ENCODE measurements at regions not wholly inside any gene's neighbourhood (a gene's known extent, or its start where the extent isn't known, plus 50 kb on each side); places are given as distances from the start of the nearest gene placed in this dataset.

DNA sequence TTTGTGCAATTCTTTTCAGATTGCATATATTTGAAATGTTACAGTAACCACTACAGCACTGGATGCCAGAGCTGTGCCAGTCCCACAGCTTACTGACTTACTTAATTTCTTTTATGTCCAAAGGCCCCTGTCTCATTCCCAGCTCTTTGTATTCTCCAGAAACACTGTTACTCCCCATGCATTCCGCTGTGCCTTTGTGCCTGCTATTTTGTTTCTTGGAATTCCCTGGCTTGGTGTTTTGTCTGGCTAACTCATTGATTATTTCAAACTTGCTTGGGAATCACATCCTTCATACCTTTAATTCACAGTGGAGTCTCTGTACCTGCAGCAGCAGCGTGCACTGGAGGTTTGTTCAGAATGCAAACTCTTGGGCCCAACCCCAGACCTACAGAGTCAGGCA, 601.9 kb upstream of the DDX18 start:
- H3K79me2 ChIP-seq (ENCODE audit: insufficient read depth, low read length) = no peaks in the 10 kb centered on the region
- TF ChIP-seq EZH2 (IDR thresholded peaks at IDR 0.05; ENCODE audit: insufficient read depth, low read length) = no peak
- TF ChIP-seq CTCF (IDR thresholded peaks at IDR 0.05; ENCODE audit: insufficient read depth, low read depth, low read length) = no peak
- H4K20me1 ChIP-seq (ENCODE audit: insufficient read depth, low read length) = no peaks in the 10 kb centered on the region
- no peak overlapping the region for H3K4me3 Mint-ChIP-seq (ENCODE audit: unreplicated experiment)
- H3K4me2 ChIP-seq (ENCODE audit: low read length) = no peak overlapping the region
- FAIRE-seq = no peak
- H3K4me1 ChIP-seq (ENCODE audit: insufficient read depth, low read length) = no peaks in the 10 kb centered on the region
- H2AFZ ChIP-seq (ENCODE audit: low read depth, low read length) = no peak overlapping the region
- no peak for DNase-seq (ENCODE audit: low read depth)
- no peaks in the 10 kb centered on the region for H3K36me3 ChIP-seq (ENCODE audit: insufficient read depth, low read length)
- no peak overlapping the region for H3K27ac Mint-ChIP-seq (ENCODE audit: unreplicated experiment)
- H3K9me3 ChIP-seq (ENCODE audit: insufficient read depth, low read depth, low read length) = peaks cover 4% of the 10 kb centered on the region
- no peak overlapping the region for H3K27ac ChIP-seq (ENCODE audit: low read depth, low read length)
- H3K4me1 Mint-ChIP-seq (ENCODE audit: low read depth, unreplicated experiment) = no peaks in the 10 kb centered on the region
- H3K9me3 Mint-ChIP-seq (ENCODE audit: unreplicated experiment) = peaks cover 5% of the 10 kb centered on the region
- no peak overlapping the region for H3K4me3 ChIP-seq (ENCODE audit: insufficient read depth, low read depth, low read length)
- no peaks in the 10 kb centered on the region for H3K27me3 Mint-ChIP-seq (ENCODE audit: low read depth, unreplicated experiment)
- H3K9ac ChIP-seq (ENCODE audit: low read length) = no peak overlapping the region
- H3K36me3 Mint-ChIP-seq (ENCODE audit: low read depth, unreplicated experiment) = no peaks in the 10 kb centered on the region
- H3K27me3 ChIP-seq (ENCODE audit: insufficient read depth, low read length) = no peaks in the 10 kb centered on the region

- Mint-ChIP-seq H3K27ac (ENCODE audit: unreplicated experiment) (no peak overlapping the region), H3K27me3 (ENCODE audit: low read depth, unreplicated experiment) (no peaks in the 10 kb centered on the region), H3K9me3 (ENCODE audit: unreplicated experiment) (peaks cover 5% of the 10 kb centered on the region), H3K4me3 (ENCODE audit: unreplicated experiment) (no peak overlapping the region), H3K36me3 (ENCODE audit: low read depth, unreplicated experiment) (no peaks in the 10 kb centered on the region), H3K4me1 (ENCODE audit: low read depth, unreplicated experiment) (no peaks in the 10 kb centered on the region)
- Histone ChIP-seq H3K27me3 (ENCODE audit: insufficient read depth, low read length) (no peaks in the 10 kb centered on the region), H3K9ac (ENCODE audit: low read length) (no peak overlapping the region), H3K79me2 (ENCODE audit: insufficient read depth, low read length) (no peaks in the 10 kb centered on the region), H3K4me3 (ENCODE audit: insufficient read depth, low read depth, low read length) (no peak overlapping the region), H3K4me2 (ENCODE audit: low read length) (no peak overlapping the region), H4K20me1 (ENCODE audit: insufficient read depth, low read length) (no peaks in the 10 kb centered on the region), H3K27ac (ENCODE audit: low read depth, low read length) (no peak overlapping the region), H2AFZ (ENCODE audit: low read depth, low read length) (no peak overlapping the region), H3K36me3 (ENCODE audit: insufficient read depth, low read length) (no peaks in the 10 kb centered on the region), H3K9me3 (ENCODE audit: insufficient read depth, low read depth, low read length) (peaks cover 4% of the 10 kb centered on the region), H3K4me1 (ENCODE audit: insufficient read depth, low read length) (no peaks in the 10 kb centered on the region)
- FAIRE-seq = no peak
- no peak for TF ChIP-seq CTCF (IDR thresholded peaks at IDR 0.05; ENCODE audit: insufficient read depth, low read depth, low read length)
- TF ChIP-seq EZH2 (IDR thresholded peaks at IDR 0.05; ENCODE audit: insufficient read depth, low read length) = no peak
- no peak for DNase-seq (ENCODE audit: low read depth)
These were observed 597.3 kb upstream of the DDX18 start for GRCh38 chr2:117217145-117217544.

- Histone ChIP-seq H3K27me3 (ENCODE audit: insufficient read depth, low read length) (no peaks in the 10 kb centered on the region), H3K4me3 (ENCODE audit: insufficient read depth, low read depth, low read length) (no peak overlapping the region), H3K27ac (ENCODE audit: low read depth, low read length) (no peak overlapping the region), H3K79me2 (ENCODE audit: insufficient read depth, low read length) (no peaks in the 10 kb centered on the region), H3K9me3 (ENCODE audit: insufficient read depth, low read depth, low read length) (no peaks in the 10 kb centered on the region), H3K36me3 (ENCODE audit: insufficient read depth, low read length) (no peaks in the 10 kb centered on the region), H3K4me2 (ENCODE audit: low read length) (no peak overlapping the region), H2AFZ (ENCODE audit: low read depth, low read length) (no peak overlapping the region), H3K4me1 (ENCODE audit: insufficient read depth, low read length) (no peaks in the 10 kb centered on the region), H3K9ac (ENCODE audit: low read length) (no peak overlapping the region), H4K20me1 (ENCODE audit: insufficient read depth, low read length) (no peaks in the 10 kb centered on the region)
- Mint-ChIP-seq H3K4me1 (ENCODE audit: low read depth, unreplicated experiment) (no peaks in the 10 kb centered on the region), H3K4me3 (ENCODE audit: unreplicated experiment) (no peak overlapping the region), H3K27me3 (ENCODE audit: low read depth, unreplicated experiment) (no peaks in the 10 kb centered on the region), H3K36me3 (ENCODE audit: low read depth, unreplicated experiment) (no peaks in the 10 kb centered on the region), H3K27ac (ENCODE audit: unreplicated experiment) (no peak overlapping the region), H3K9me3 (ENCODE audit: unreplicated experiment) (no peaks in the 10 kb centered on the region)
- TF ChIP-seq EZH2 (IDR thresholded peaks at IDR 0.05; ENCODE audit: insufficient read depth, low read length) (no peak), CTCF (IDR thresholded peaks at IDR 0.05; ENCODE audit: insufficient read depth, low read depth, low read length) (no peak)
- FAIRE-seq (no peak), DNase-seq (ENCODE audit: low read depth) (no peak)
These were observed 591.7 kb upstream of the DDX18 start for GRCh38 chr2:117222809-117223208.
